Neuronal stem cell (in vitro differentiated cells): ENCODE measurements at regions not wholly inside any gene's neighbourhood (a gene's known extent, or its start where the extent isn't known, plus 50 kb on each side); places are given as distances from the start of the nearest gene placed in this dataset.

Experiments used
- DNase-seq: peaks from one replicate; pipeline ENCODE4 v3.0.0-alpha.2; 2013; ENCODE audit warnings: low spot score
- H2AFZ ChIP-seq: one replicate; pipeline ENCODE4 v1.6.1; 2013; ENCODE audit warnings: mild to moderate bottlenecking, low read length, inconsistent platforms
- H2AK5ac ChIP-seq: 2 replicates; pipeline ENCODE4 v1.6.1; 2013; ENCODE audit warnings: low read depth, mild to moderate bottlenecking, inconsistent platforms, low read length, moderate library complexity, mixed read lengths
- H2BK120ac ChIP-seq: 2 replicates; pipeline ENCODE4 v1.6.1; 2013; ENCODE audit warnings: low read depth, mild to moderate bottlenecking, inconsistent platforms, low read length, moderate library complexity, mixed read lengths
- H2BK12ac ChIP-seq: one replicate; pipeline ENCODE4 v1.6.1; 2013; ENCODE audit warnings: low read length, inconsistent platforms
- H2BK15ac ChIP-seq: 2 replicates; pipeline ENCODE4 v1.6.1; 2013; ENCODE audit warnings: mild to moderate bottlenecking, low read length, inconsistent platforms, mixed read lengths
- H2BK5ac ChIP-seq: one replicate; pipeline ENCODE4 v1.6.1; 2013; ENCODE audit warnings: inconsistent platforms, mild to moderate bottlenecking, low read length, moderate library complexity
- H3K14ac ChIP-seq: one replicate; pipeline ENCODE4 v1.6.1; 2013; ENCODE audit warnings: low read length, inconsistent platforms
- H3K18ac ChIP-seq: 2 replicates; pipeline ENCODE4 v1.6.1; 2013; ENCODE audit warnings: low read length, inconsistent platforms
- H3K23ac ChIP-seq: 2 replicates; pipeline ENCODE4 v1.6.1; 2013; ENCODE audit warnings: low read depth, mild to moderate bottlenecking, mixed read lengths, low read length, inconsistent platforms; ENCODE audit not compliant: poor library complexity
- H3K27ac ChIP-seq: replicated peaks from 3 replicates; pipeline ENCODE4 v1.5.1; 2013; ENCODE audit warnings: low read length, inconsistent platforms
- H3K27me3 ChIP-seq, 3 experiments: 2 replicates each; pipeline ENCODE4 v1.6.1; 2013; ENCODE audit warnings: low read length in 3 of 3, mild to moderate bottlenecking in 2 of 3, inconsistent platforms in 1 of 3, low read depth in 1 of 3, mixed read lengths in 1 of 3, moderate library complexity in 1 of 3; ENCODE audit not compliant: control insufficient read depth in 3 of 3, insufficient read depth in 3 of 3
- H3K36me3 ChIP-seq, 2 donors: replicated peaks in 1 of 2; 2 replicates each; pipeline ENCODE4 v1.6.1; 2013; ENCODE audit warnings: low read length in 2 of 2; ENCODE audit not compliant: control insufficient read depth in 2 of 2, insufficient read depth in 2 of 2
- H3K4ac ChIP-seq: 2 replicates; pipeline ENCODE4 v1.6.1; 2013; ENCODE audit warnings: inconsistent platforms, mild to moderate bottlenecking, low read length, moderate library complexity
- H3K4me1 ChIP-seq, 2 donors: 1 replicate in 1 of 2; 2 replicates in 1 of 2; pipeline ENCODE4 v1.6.1; 2013; ENCODE audit warnings: low read length in 2 of 2, low read depth in 1 of 2; ENCODE audit not compliant: control insufficient read depth in 2 of 2, insufficient read depth in 1 of 2
- H3K4me2 ChIP-seq: one replicate; pipeline ENCODE4 v1.6.1; 2013; ENCODE audit warnings: mild to moderate bottlenecking, low read length, inconsistent platforms; ENCODE audit not compliant: insufficient read depth, poor library complexity, severe bottlenecking
- H3K4me3 ChIP-seq, 2 donors: 2 replicates each; pipeline ENCODE4 v1.5.1; 2013; ENCODE audit warnings: low read length in 2 of 2, mild to moderate bottlenecking in 2 of 2, inconsistent platforms in 1 of 2, moderate library complexity in 1 of 2
- H3K79me1 ChIP-seq: one replicate; pipeline ENCODE4 v1.6.1; 2013; ENCODE audit warnings: low read depth, mild to moderate bottlenecking, inconsistent platforms, low read length, moderate library complexity
- H3K9ac ChIP-seq: one replicate; pipeline ENCODE4 v1.6.1; 2013; ENCODE audit warnings: mild to moderate bottlenecking, low read depth, low read length, inconsistent platforms; ENCODE audit not compliant: poor library complexity
- H3K9me3 ChIP-seq, 2 donors: replicated peaks in 1 of 2; 2 replicates each; pipeline versions ENCODE3 to v1.6.1; 2013; ENCODE audit warnings: low read length in 2 of 2, mild to moderate bottlenecking in 2 of 2, inconsistent platforms in 1 of 2, low read depth in 1 of 2, mixed read lengths in 1 of 2, moderate library complexity in 1 of 2; ENCODE audit not compliant: control insufficient read depth in 2 of 2, insufficient read depth in 1 of 2
- H4K8ac ChIP-seq: one replicate; pipeline ENCODE4 v1.6.1; 2013; ENCODE audit warnings: low read depth, mild to moderate bottlenecking, inconsistent platforms, low read length, moderate library complexity
- H4K91ac ChIP-seq: one replicate; pipeline ENCODE4 v1.6.1; 2013; ENCODE audit warnings: low read length, low read depth, mild to moderate bottlenecking, inconsistent platforms; ENCODE audit not compliant: poor library complexity
- WGBS, 2 donors: extraction: QIAGEN DNeasy Blood & Tissue Kit; methylation state at CpG; one replicate each; pipeline ENCODE4 v1.1.7; 2013; ENCODE audit warnings: missing lambda C conversion rate in 2 of 2, mixed read lengths in 1 of 2; ENCODE audit not compliant: insufficient read length in 2 of 2, insufficient replicate concordance in 1 of 2; ENCODE audit errors: extremely low coverage in 2 of 2; 5-methylcytosine and 5-hydroxymethylcytosine counted together

DNA sequence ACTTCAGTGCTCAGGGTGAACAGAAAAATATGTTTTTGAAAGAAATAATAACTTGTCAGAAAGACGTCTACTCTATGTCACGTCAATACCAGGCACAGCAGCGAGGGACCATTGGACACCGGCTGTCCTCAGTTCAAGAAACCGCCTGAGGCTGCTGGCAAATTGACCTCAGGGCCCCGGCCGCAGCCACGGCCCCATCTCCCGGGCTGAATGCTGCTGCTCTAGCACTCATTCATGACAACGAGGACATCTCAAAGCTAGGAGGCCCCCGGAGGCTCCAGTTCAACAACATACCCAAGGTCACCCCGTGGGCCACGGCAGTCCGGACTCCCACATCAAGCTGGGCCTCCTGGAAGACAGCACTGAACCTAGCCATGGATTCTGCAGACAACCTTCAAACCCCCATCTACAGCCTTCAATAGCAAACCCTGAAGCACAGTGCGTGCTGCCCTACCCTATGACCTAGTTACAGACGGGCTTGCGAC is 204.0 kb upstream of the NSMCE3 start:
- H2BK15ac ChIP-seq, result no peak overlapping the region

GRCh38 chr15:29472901-29473445 is 203.4 kb upstream of the NSMCE3 start:
- no peak overlapping the region for H2BK15ac ChIP-seq
- no peaks in the 10 kb centered on the region for H3K79me1 ChIP-seq
- H3K27ac ChIP-seq, result no peak overlapping the region
- no peak overlapping the region for H2AK5ac ChIP-seq
- H3K4me2 ChIP-seq, result no peak overlapping the region
- H2BK12ac ChIP-seq, result no peak overlapping the region
- no peaks in the 10 kb centered on the region for H3K36me3 ChIP-seq
- H3K23ac ChIP-seq, result no peak overlapping the region
- no peaks in the 10 kb centered on the region for H3K27me3 ChIP-seq
- no peak overlapping the region for H2AFZ ChIP-seq
- no peak overlapping the region for H3K4me3 ChIP-seq
- no peaks in the 10 kb centered on the region for H3K9me3 ChIP-seq
- no CpG with 5 or more reads among the region's 4 CpGs for WGBS, 2 donors
- no peak overlapping the region for H3K14ac ChIP-seq
- no peak for DNase-seq
- no peak overlapping the region for H2BK5ac ChIP-seq
- H3K4me1 ChIP-seq, result peaks cover 0 to 3% of the 10 kb centered on the region in 2 donors
- no peak overlapping the region for H4K8ac ChIP-seq
- no peak overlapping the region for H4K91ac ChIP-seq
- no peak overlapping the region for H3K18ac ChIP-seq
- no peak overlapping the region for H3K4ac ChIP-seq
- no peak overlapping the region for H2BK120ac ChIP-seq
- no peak overlapping the region for H3K9ac ChIP-seq

More for the DNA sequence above, 204.0 kb upstream of the NSMCE3 start:
- H3K4me1 ChIP-seq, result peaks cover 0 to 3% of the 10 kb centered on the region in 2 donors
- no peaks in the 10 kb centered on the region for H3K27me3 ChIP-seq
- H4K91ac ChIP-seq, result no peak overlapping the region
- no CpG with 5 or more reads among the region's 17 CpGs for WGBS, 2 donors
- no peak overlapping the region for H3K4me2 ChIP-seq
- H3K9ac ChIP-seq, result no peak overlapping the region
- no peak overlapping the region for H2BK12ac ChIP-seq
- no peak overlapping the region for H2BK5ac ChIP-seq
- H3K36me3 ChIP-seq, result no peaks in the 10 kb centered on the region
- H3K27ac ChIP-seq, result no peak overlapping the region
- no peak overlapping the region for H2AFZ ChIP-seq
- H3K14ac ChIP-seq, result peak overlapping the region; percentile 28
- H2AK5ac ChIP-seq, result peak overlapping the region; percentile 24
- H3K79me1 ChIP-seq, result no peaks in the 10 kb centered on the region
- H2BK120ac ChIP-seq, result no peak overlapping the region
- H3K9me3 ChIP-seq, result no peaks in the 10 kb centered on the region
- no peak overlapping the region for H4K8ac ChIP-seq
- no peak for DNase-seq
- H3K18ac ChIP-seq, result peak overlapping the region; percentile 8
- no peak overlapping the region for H3K4ac ChIP-seq
- peak overlapping the region; percentile 67 for H3K23ac ChIP-seq
- H3K4me3 ChIP-seq, result no peak overlapping the region

DNA sequence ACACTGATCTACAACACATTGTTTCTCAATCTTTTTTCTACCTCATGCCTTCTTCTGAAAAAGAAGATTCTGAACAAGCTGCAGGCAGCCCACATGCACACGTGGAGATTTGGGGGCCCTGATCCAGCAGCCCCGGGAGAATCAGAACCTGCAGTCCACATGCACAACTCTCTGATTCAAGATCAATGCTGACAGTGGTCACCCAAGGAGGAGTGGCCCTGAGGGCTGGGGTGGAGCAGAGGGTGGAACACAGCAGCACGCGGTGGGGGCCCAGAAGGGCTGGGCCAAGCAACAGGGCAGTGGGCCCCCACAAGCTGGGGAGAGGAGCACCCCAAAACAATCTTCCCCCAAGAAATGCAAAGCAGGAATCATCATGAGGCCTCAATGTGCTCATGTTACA is 202.1 kb upstream of the NSMCE3 start:
- no peak overlapping the region for H3K4ac ChIP-seq
- no peak overlapping the region for H3K27ac ChIP-seq
- H3K18ac ChIP-seq, result peak overlapping the region; percentile 53
- H3K36me3 ChIP-seq, result no peaks in the 10 kb centered on the region
- H2AFZ ChIP-seq, result no peak overlapping the region
- no peak overlapping the region for H2AK5ac ChIP-seq
- peaks cover 0 to 6% of the 10 kb centered on the region in 2 donors for H3K4me1 ChIP-seq
- no peak overlapping the region for H3K4me2 ChIP-seq
- no peak overlapping the region for H3K9ac ChIP-seq
- H2BK5ac ChIP-seq, result no peak overlapping the region
- no peak overlapping the region for H2BK120ac ChIP-seq
- no peak overlapping the region for H4K91ac ChIP-seq
- H3K23ac ChIP-seq, result no peak overlapping the region
- no peak for DNase-seq
- H4K8ac ChIP-seq, result no peak overlapping the region
- H3K27me3 ChIP-seq, result no peaks in the 10 kb centered on the region
- no peak overlapping the region for H2BK12ac ChIP-seq
- no peaks in the 10 kb centered on the region for H3K9me3 ChIP-seq
- H2BK15ac ChIP-seq, result no peak overlapping the region
- no peaks in the 10 kb centered on the region for H3K79me1 ChIP-seq
- no CpG with 5 or more reads among the region's 4 CpGs for WGBS, 2 donors
- no peak overlapping the region for H3K14ac ChIP-seq
- no peak overlapping the region for H3K4me3 ChIP-seq

- H2BK12ac ChIP-seq, result no peak overlapping the region
- H2BK15ac ChIP-seq, result no peak overlapping the region
- H2AFZ ChIP-seq, result no peak overlapping the region
- WGBS, 2 donors, result no CpG with 5 or more reads among the region's 13 CpGs
- peak overlapping the region; percentile 9 for H3K9ac ChIP-seq
- H3K14ac ChIP-seq, result no peak overlapping the region
- H3K27me3 ChIP-seq, result no peaks in the 10 kb centered on the region
- H3K4me3 ChIP-seq, result no peak overlapping the region
- H3K4me1 ChIP-seq, result peaks cover 0 to 6% of the 10 kb centered on the region in 2 donors
- H2BK120ac ChIP-seq, result no peak overlapping the region
- no peak overlapping the region for H3K23ac ChIP-seq
- H3K4me2 ChIP-seq, result no peak overlapping the region
- H3K36me3 ChIP-seq, result no peaks in the 10 kb centered on the region
- peak overlapping the region; percentile 67 for H3K18ac ChIP-seq
- no peak overlapping the region for H3K27ac ChIP-seq
- DNase-seq, result no peak
- no peaks in the 10 kb centered on the region for H3K9me3 ChIP-seq
- no peak overlapping the region for H2BK5ac ChIP-seq
- no peak overlapping the region for H3K4ac ChIP-seq
- no peak overlapping the region for H4K91ac ChIP-seq
- H4K8ac ChIP-seq, result no peak overlapping the region
- H3K79me1 ChIP-seq, result no peaks in the 10 kb centered on the region
- no peak overlapping the region for H2AK5ac ChIP-seq
These were observed 201.7 kb upstream of the NSMCE3 start for GRCh38 chr15:29471306-29471705.
